ENCODE measurements at regions not wholly inside any gene's neighbourhood (a gene's known extent, or its start where the extent isn't known, plus 50 kb on each side); places are given as distances from the start of the nearest gene placed in this dataset.

- TF ChIP-seq CTCF (IDR thresholded peaks at IDR 0.05) (no peak), POLR2AphosphoS5 (IDR thresholded peaks at IDR 0.05; ENCODE audit: insufficient read depth in 1 of 2, low read depth in 1 of 2) (no peak), POLR2A (IDR thresholded peaks at IDR 0.05) (no peak)
Measured at GRCh38 chr3:102544741-102545140, 109.9 kb downstream of the ZPLD1 start.
